Astrocyte of the spinal cord (primary cell): ENCODE measurements at regions not wholly inside any gene's neighbourhood (a gene's known extent, or its start where the extent isn't known, plus 50 kb on each side); places are given as distances from the start of the nearest gene placed in this dataset.

ENCODE experiments used
- DNase-seq: peaks from one replicate; pipeline ENCODE4 v3.0.0; 2011; ENCODE audit warnings: low read depth, low spot score
- H3K4me3 ChIP-seq: 2 replicates; pipeline ENCODE4 v1.5.1; 2011; ENCODE audit warnings: low read depth, mild to moderate bottlenecking, low read length, moderate library complexity
- in situ Hi-C: cut with HindIII; loops from 2 replicates; pipeline ENCODE4 v1.10.0; 2017; ENCODE audit warnings: low sequenced_read_pairs
- TF ChIP-seq, protein P1 (sequence below): IDR thresholded peaks from 2 replicates; pipeline ENCODE4 v1.5.1; 2012; ENCODE audit warnings: low read depth, mild to moderate bottlenecking, low read length, inconsistent platforms

- no peak for DNase-seq
- TF ChIP-seq, protein P1, sequence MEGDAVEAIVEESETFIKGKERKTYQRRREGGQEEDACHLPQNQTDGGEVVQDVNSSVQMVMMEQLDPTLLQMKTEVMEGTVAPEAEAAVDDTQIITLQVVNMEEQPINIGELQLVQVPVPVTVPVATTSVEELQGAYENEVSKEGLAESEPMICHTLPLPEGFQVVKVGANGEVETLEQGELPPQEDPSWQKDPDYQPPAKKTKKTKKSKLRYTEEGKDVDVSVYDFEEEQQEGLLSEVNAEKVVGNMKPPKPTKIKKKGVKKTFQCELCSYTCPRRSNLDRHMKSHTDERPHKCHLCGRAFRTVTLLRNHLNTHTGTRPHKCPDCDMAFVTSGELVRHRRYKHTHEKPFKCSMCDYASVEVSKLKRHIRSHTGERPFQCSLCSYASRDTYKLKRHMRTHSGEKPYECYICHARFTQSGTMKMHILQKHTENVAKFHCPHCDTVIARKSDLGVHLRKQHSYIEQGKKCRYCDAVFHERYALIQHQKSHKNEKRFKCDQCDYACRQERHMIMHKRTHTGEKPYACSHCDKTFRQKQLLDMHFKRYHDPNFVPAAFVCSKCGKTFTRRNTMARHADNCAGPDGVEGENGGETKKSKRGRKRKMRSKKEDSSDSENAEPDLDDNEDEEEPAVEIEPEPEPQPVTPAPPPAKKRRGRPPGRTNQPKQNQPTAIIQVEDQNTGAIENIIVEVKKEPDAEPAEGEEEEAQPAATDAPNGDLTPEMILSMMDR, result no peak
- in situ Hi-C loops, result no loop called here
- H3K4me3 ChIP-seq, result no peak overlapping the region
Measured at GRCh38 chr4:96598465-96598864, 758.6 kb downstream of the PDHA2 start.

GRCh38 chr4:96599752-96600151 lies 759.9 kb downstream of the PDHA2 start:
- TF ChIP-seq, protein P1, result no peak
- no peak overlapping the region for H3K4me3 ChIP-seq
- no peak for DNase-seq
- in situ Hi-C loops, result no loop called here

GRCh38 chr4:96602661-96603060 lies 762.8 kb downstream of the PDHA2 start:
- DNase-seq, result no peak
- in situ Hi-C loops, result no loop called here

DNA sequence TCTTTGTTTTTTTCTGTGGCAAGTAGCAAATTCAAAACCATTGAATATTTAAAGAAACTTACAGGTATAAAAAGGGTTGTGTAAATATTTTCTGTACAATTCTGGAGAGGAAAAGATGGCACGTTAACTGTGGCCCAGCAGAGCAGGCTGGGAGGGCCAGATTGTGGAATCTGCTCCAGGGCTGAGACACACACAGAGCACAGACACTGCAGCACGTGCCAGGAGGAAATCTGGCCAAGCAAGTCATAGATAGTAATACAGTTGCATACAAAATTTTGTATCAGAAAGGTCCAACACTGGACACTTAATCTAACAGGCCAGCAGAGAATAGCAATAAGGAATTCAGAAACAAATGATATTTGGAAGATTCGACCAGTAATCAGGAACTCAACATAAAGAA lies 763.7 kb downstream of the PDHA2 start:
- in situ Hi-C loops, result no loop called here
- DNase-seq, result no peak
- TF ChIP-seq, protein P1, result no peak
- no peak overlapping the region for H3K4me3 ChIP-seq

More at GRCh38 chr4:96602661-96603060, 762.8 kb downstream of the PDHA2 start:
- TF ChIP-seq, protein P1, result no peak
- H3K4me3 ChIP-seq, result no peak overlapping the region

DNA sequence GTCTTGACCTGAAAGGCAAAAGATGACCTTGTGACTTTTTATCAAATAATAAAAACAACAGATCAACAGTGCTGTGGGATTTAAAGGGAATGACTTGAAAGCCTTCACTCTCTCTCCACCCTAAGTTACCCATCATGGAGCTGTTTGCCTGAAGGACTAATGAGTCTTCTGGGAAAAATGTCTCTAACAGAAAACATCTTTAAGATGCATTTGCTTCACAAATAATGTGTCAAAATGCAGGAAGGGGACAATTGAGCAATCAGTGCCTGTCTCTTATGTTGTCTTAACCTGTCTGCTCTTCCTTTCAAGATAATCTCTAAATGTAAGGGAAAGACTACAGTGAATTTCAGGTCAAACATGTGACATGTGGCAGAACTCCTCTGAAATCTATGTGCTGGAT lies 766.6 kb downstream of the PDHA2 start:
- TF ChIP-seq, protein P1, result no peak

GRCh38 chr4:96626023-96626422 lies 786.1 kb downstream of the PDHA2 start:
- no peak overlapping the region for H3K4me3 ChIP-seq
- in situ Hi-C loops, result no loop called here
- no peak for DNase-seq

More for the DNA sequence above, 766.6 kb downstream of the PDHA2 start:
- no peak for DNase-seq
- in situ Hi-C loops, result no loop called here
- H3K4me3 ChIP-seq, result no peak overlapping the region

DNA sequence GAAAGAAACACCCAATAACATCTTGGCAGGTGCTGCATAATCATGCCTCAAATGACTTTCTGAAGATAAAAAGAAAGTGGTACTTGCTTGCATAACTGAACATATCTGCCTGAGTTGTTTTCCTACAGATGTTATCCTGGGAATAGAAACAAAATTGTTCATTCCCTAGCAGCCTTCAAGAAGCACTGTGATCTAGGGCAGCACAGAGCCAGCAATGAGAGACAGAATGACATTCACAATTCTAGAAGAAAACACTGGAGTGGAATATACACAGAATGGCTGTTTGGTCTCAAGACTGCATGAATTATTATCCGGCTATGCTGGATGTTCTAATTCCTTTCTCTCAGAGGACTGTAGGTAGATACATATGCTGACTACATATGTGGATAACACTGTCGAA lies 790.9 kb downstream of the PDHA2 start:
- TF ChIP-seq, protein P1, result no peak
- no peak overlapping the region for H3K4me3 ChIP-seq
- DNase-seq, result no peak
- in situ Hi-C loops, result no loop called here

More at GRCh38 chr4:96626023-96626422, 786.1 kb downstream of the PDHA2 start:
- TF ChIP-seq, protein P1, result no peak
